OCI-LY3 (cell line): ENCODE measurements at regions not wholly inside any gene's neighbourhood (a gene's known extent, or its start where the extent isn't known, plus 50 kb on each side); places are given as distances from the start of the nearest gene placed in this dataset.

Source experiments
- EZH2phosphoT487 ChIP-seq: fragments of 200-600 bp; shearing (Covaris generic); IDR thresholded peaks from 2 replicates; pipeline ENCODE4 v1.6.1; 2018; ENCODE audit warnings: antibody characterized with exemption, mixed run types, low read depth
- TF ChIP-seq, protein P1 (sequence below): fragments of 200-600, 300-600 bp; sonication (generic); IDR thresholded peaks from 2 replicates; pipeline ENCODE4 v1.5.1; 2014; ENCODE audit warnings: antibody characterized with exemption, low read length, low read depth

DNA sequence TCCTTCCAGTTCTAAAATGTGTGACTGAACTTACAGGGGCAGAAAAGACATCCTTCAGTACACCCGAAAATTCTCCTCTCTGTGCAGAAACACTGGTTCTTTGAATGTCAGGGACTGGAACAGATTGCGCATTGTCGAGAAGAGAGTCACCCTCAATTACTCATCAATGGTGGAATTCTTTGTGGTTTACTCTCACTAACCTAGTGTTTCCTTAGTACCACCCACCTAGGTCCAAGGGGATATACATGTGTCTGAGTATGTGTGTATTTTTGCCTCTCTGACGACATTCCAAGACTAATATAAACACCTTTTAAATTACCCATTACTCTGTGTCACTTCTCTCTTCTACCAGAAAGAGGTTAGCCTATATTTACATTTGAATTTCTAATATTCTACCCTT is 660.8 kb downstream of the TLE1 start:
- TF ChIP-seq, protein P1, sequence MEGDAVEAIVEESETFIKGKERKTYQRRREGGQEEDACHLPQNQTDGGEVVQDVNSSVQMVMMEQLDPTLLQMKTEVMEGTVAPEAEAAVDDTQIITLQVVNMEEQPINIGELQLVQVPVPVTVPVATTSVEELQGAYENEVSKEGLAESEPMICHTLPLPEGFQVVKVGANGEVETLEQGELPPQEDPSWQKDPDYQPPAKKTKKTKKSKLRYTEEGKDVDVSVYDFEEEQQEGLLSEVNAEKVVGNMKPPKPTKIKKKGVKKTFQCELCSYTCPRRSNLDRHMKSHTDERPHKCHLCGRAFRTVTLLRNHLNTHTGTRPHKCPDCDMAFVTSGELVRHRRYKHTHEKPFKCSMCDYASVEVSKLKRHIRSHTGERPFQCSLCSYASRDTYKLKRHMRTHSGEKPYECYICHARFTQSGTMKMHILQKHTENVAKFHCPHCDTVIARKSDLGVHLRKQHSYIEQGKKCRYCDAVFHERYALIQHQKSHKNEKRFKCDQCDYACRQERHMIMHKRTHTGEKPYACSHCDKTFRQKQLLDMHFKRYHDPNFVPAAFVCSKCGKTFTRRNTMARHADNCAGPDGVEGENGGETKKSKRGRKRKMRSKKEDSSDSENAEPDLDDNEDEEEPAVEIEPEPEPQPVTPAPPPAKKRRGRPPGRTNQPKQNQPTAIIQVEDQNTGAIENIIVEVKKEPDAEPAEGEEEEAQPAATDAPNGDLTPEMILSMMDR = no peak
- TF ChIP-seq EZH2phosphoT487 = no peak
